AG09309 (cell line): ENCODE measurements at regions not wholly inside any gene's neighbourhood (a gene's known extent, or its start where the extent isn't known, plus 50 kb on each side); places are given as distances from the start of the nearest gene placed in this dataset.

ENCODE experiments used
- DNase-seq: peaks from one replicate; pipeline ENCODE4 v3.0.0-alpha.2; 2010; ENCODE audit warnings: low read depth
- H3K4me3 ChIP-seq: 2 replicates; pipeline ENCODE4 v1.5.1; 2011; ENCODE audit warnings: mild to moderate bottlenecking, low read depth, low read length, moderate library complexity; ENCODE audit not compliant: control insufficient read depth
- TF ChIP-seq, protein P1 (sequence below): IDR thresholded peaks from 2 replicates; pipeline ENCODE4 v1.5.1; 2011; ENCODE audit warnings: mild to moderate bottlenecking, low read depth, low read length, inconsistent platforms; ENCODE audit not compliant: insufficient read depth, control insufficient read depth; ENCODE audit errors: missing control alignments

- no peak overlapping the region for H3K4me3 ChIP-seq
- TF ChIP-seq, protein P1, sequence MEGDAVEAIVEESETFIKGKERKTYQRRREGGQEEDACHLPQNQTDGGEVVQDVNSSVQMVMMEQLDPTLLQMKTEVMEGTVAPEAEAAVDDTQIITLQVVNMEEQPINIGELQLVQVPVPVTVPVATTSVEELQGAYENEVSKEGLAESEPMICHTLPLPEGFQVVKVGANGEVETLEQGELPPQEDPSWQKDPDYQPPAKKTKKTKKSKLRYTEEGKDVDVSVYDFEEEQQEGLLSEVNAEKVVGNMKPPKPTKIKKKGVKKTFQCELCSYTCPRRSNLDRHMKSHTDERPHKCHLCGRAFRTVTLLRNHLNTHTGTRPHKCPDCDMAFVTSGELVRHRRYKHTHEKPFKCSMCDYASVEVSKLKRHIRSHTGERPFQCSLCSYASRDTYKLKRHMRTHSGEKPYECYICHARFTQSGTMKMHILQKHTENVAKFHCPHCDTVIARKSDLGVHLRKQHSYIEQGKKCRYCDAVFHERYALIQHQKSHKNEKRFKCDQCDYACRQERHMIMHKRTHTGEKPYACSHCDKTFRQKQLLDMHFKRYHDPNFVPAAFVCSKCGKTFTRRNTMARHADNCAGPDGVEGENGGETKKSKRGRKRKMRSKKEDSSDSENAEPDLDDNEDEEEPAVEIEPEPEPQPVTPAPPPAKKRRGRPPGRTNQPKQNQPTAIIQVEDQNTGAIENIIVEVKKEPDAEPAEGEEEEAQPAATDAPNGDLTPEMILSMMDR = no peak
- DNase-seq = no peak
Measured at GRCh38 chrX:42930071-42930470, 152.1 kb upstream of the PPP1R2C start.

- DNase-seq = no peak
- TF ChIP-seq, protein P1 = no peak
- no peak overlapping the region for H3K4me3 ChIP-seq
Measured at GRCh38 chrX:42930951-42931350, 153.0 kb upstream of the PPP1R2C start.

- TF ChIP-seq, protein P1 = no peak
- no peak overlapping the region for H3K4me3 ChIP-seq
- DNase-seq = no peak
Measured at GRCh38 chrX:42933187-42933586, 155.2 kb upstream of the PPP1R2C start.

DNA sequence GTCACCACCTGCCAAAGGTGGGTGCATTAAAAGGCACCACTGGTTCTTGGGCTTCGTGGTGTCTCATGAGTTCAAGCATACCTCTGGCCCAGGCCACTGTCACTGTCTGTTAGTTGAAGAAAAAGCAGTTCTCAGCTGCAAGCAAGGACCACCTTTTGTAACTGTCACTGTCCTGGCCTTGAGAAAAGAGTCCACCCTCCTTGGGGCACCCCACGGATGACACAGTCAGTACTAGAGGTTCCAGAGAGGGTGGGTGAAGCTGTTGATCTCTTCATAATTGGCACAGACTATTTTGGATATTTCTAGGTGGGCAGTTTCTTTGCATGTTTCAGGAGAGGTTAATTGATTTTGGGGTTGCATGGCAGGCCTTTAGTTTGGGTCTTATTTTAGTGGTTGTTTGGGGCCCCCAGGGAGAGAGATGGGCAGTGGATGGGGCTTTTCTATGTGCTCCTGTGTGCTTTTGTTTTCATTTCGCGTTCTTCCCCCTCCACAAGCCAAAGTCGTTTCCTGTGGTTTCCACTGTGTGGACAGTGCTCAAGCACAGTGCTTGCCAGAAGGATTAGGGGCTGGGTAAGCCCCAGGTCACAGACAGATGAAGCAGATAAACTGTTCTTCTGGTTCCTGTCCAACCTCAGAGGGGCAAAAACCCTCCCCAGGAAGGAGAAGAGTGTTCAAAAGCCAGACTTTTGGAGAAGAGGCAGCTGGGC, 156.2 kb upstream of the PPP1R2C start:
- TF ChIP-seq, protein P1 = no peak
- H3K4me3 ChIP-seq = no peak overlapping the region
- no peak for DNase-seq

- TF ChIP-seq, protein P1 = no peak
- no peak for DNase-seq
- no peak overlapping the region for H3K4me3 ChIP-seq
Measured at GRCh38 chrX:42941671-42942070, 163.7 kb upstream of the PPP1R2C start.

- TF ChIP-seq, protein P1 = no peak
- no peak for DNase-seq
- H3K4me3 ChIP-seq = no peak overlapping the region
Measured at GRCh38 chrX:42943051-42943974, 165.3 kb upstream of the PPP1R2C start.
